K562 (cell line): ENCODE measurements at regions not wholly inside any gene's neighbourhood (a gene's known extent, or its start where the extent isn't known, plus 50 kb on each side); places are given as distances from the start of the nearest gene placed in this dataset.

Experiments
- ZBTB40 ChIP-seq, 2 experiments: fragments of 450-650 bp in 1 of 2; sonication (generic) in 1 of 2; formaldehyde crosslinking in 1 of 2; IDR thresholded peaks; 2 replicates each; pipeline versions ENCODE4 v1.7.1 to v1.9.0; 2016 to 2022; ENCODE audit warnings: inconsistent platforms in 1 of 2, mild to moderate bottlenecking in 1 of 2, missing genetic modification reagents in 1 of 2

GRCh38 chr13:44129418-44129817 lies 244.2 kb upstream of the SERP2 start (continued):
- no peak for TF ChIP-seq ZBTB40 (IDR thresholded peaks at IDR 0.05)
- no peak for TF ChIP-seq ZBTB40 (CRISPR knock-in tag; IDR thresholded peaks at IDR 0.05)
